Aorta (tissue), 5 donors: ENCODE measurements at regions not wholly inside any gene's neighbourhood (a gene's known extent, or its start where the extent isn't known, plus 50 kb on each side); places are given as distances from the start of the nearest gene placed in this dataset.

Experiments
- ATAC-seq: fragments of 200-7000 bp; cut with Tn5 transposase; one replicate; pipeline ENCODE4 v1.9.1; 2022; ENCODE audit warnings: moderate library complexity; ENCODE audit not compliant: low FRiP score
- DNase-seq, 2 donors: peaks; one replicate each; pipeline ENCODE4 v3.0.0-alpha.2; 2020
- H3K27ac ChIP-seq, 2 donors: one replicate each; pipeline ENCODE4 v1.5.1; 2013; ENCODE audit warnings: low read length in 2 of 2, mild to moderate bottlenecking in 2 of 2, moderate library complexity in 2 of 2, control low read depth in 1 of 2, inconsistent platforms in 1 of 2, low read depth in 1 of 2
- H3K27me3 ChIP-seq, 2 donors: one replicate each; pipeline ENCODE4 v1.6.1; 2013; ENCODE audit warnings: control low read depth in 1 of 2, low read length in 1 of 2, mild to moderate bottlenecking in 1 of 2, moderate library complexity in 1 of 2; ENCODE audit not compliant: insufficient read depth in 2 of 2, control insufficient read depth in 1 of 2
- H3K36me3 ChIP-seq, 2 donors: one replicate each; pipeline ENCODE4 v1.6.1; 2013; ENCODE audit warnings: control low read depth in 1 of 2, low read length in 1 of 2, mild to moderate bottlenecking in 1 of 2; ENCODE audit not compliant: insufficient read depth in 2 of 2, control insufficient read depth in 1 of 2
- H3K4me1 ChIP-seq, 2 donors: one replicate each; pipeline ENCODE4 v1.6.1; 2013; ENCODE audit warnings: low read length in 2 of 2, control low read depth in 1 of 2, mild to moderate bottlenecking in 1 of 2, moderate library complexity in 1 of 2; ENCODE audit not compliant: insufficient read depth in 2 of 2, control insufficient read depth in 1 of 2
- H3K4me3 ChIP-seq, 2 donors: one replicate each; pipeline ENCODE4 v1.5.1; 2013; ENCODE audit warnings: low read length in 2 of 2, control low read depth in 1 of 2, mild to moderate bottlenecking in 1 of 2
- H3K9me3 ChIP-seq: one replicate; pipeline ENCODE4 v1.6.1; 2013; ENCODE audit warnings: mild to moderate bottlenecking, low read length; ENCODE audit not compliant: control insufficient read depth
- WGBS, 2 donors: extraction: QIAGEN DNeasy Blood & Tissue Kit; methylation state at CpG; one replicate each; pipeline ENCODE4 v1.1.7; 2013; 5-methylcytosine and 5-hydroxymethylcytosine counted together
- intact Hi-C, 2 donors: fragments of 100-400 bp; cut with DNase I; formaldehyde crosslinking; loops; one replicate each; pipeline versions ENCODE4 v1.14.2 to v1.15.0; 2022
- donor health status: healthy with polysubstance abuse.
- donor health status: Bipolar disorder and iron deficiency.
- donor health status: DM: no; HTN: no; CAD: no.
- donor health status: DM: no; HTN: no; CAD: no.
- donor health status: DM: yes; HTN: yes; CAD: no.

- no peaks in the 10 kb centered on the region for H3K9me3 ChIP-seq
- no peak for ATAC-seq
- intact Hi-C loops: no loop called here
These were observed 247.5 kb upstream of the TSHZ3 start for GRCh38 chr19:31596751-31597150.

DNA sequence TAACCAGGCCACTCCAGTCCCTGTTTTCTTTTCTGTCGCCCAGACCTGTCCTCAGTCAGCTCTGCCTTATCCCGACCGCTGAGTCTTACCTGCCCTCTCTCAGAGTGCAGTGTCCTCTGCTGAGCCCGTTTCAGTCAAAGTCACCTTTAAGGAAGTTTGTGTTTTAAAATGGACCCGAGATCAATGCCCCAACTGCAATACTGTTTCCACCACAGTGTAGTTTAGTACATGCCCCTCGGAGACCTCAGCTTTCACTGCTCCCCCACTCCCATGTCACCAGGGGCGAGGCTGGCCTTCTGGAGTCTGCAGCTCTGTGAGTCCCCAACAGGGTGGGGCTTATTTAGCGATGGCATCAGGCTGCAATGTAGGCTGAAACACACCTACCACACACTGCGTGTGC, 248.4 kb upstream of the TSHZ3 start:
- Histone ChIP-seq H3K9me3 (no peaks in the 10 kb centered on the region), H3K4me1 (no peaks in the 10 kb centered on the region), H3K27ac (no peak overlapping the region), H3K4me3 (no peak overlapping the region), H3K27me3 (no peaks in the 10 kb centered on the region), H3K36me3 (no peaks in the 10 kb centered on the region)
- no peak for ATAC-seq
- DNase-seq: no peak
- intact Hi-C loops: no loop called here
- WGBS, 2 donors: 79 to 82% methylated on average over 9 of the region's 9 CpGs

More at GRCh38 chr19:31596751-31597150, 247.5 kb upstream of the TSHZ3 start:
- H3K4me1 ChIP-seq: no peaks in the 10 kb centered on the region
- no peak for DNase-seq
- no peak overlapping the region for H3K27ac ChIP-seq
- 87 to 88% methylated on average over 8 of the region's 8 CpGs for WGBS, 2 donors
- H3K27me3 ChIP-seq: no peaks in the 10 kb centered on the region
- no peak overlapping the region for H3K4me3 ChIP-seq
- no peaks in the 10 kb centered on the region for H3K36me3 ChIP-seq

DNA sequence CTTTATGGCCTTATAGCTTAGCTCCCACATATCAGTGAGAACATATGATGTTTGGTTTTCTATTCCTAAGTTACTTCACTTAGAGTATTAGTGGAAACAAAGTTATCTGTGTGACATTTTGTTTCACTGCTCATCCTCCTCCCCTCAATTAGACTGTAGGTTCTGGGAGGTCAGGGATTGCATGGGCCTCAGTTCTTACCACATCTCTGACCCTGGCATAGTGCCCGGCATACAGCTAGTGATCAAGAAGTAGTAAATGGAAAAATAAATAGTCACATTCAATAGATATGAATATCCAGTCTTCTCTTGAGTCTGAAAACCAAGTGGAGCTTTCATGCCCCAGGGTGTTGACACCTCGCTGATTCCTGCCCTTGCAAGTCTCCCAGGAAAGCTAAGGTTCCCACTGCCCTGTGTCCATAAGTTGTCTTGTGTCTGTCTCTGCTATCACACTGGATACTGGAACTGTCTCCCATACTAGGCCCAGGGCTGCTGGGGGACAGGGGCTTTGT, 249.5 kb upstream of the TSHZ3 start:
- Histone ChIP-seq H3K4me3 (no peak overlapping the region), H3K9me3 (no peaks in the 10 kb centered on the region), H3K4me1 (no peaks in the 10 kb centered on the region), H3K27me3 (no peaks in the 10 kb centered on the region), H3K36me3 (no peaks in the 10 kb centered on the region), H3K27ac (no peak overlapping the region)
- DNase-seq (no peak), ATAC-seq (no peak)
- intact Hi-C loops: no loop called here
- 84 to 86% methylated on average over 2 of the region's 2 CpGs for WGBS, 2 donors

- H3K4me1 ChIP-seq: no peaks in the 10 kb centered on the region
- no peak overlapping the region for H3K27ac ChIP-seq
- intact Hi-C loops: no loop called here
- H3K9me3 ChIP-seq: no peaks in the 10 kb centered on the region
- H3K27me3 ChIP-seq: no peaks in the 10 kb centered on the region
- 81 to 83% methylated on average over 11 of the region's 11 CpGs for WGBS, 2 donors
- H3K36me3 ChIP-seq: no peaks in the 10 kb centered on the region
- ATAC-seq (no peak), DNase-seq (no peak)
- H3K4me3 ChIP-seq: no peak overlapping the region
These were observed 251.6 kb upstream of the TSHZ3 start for GRCh38 chr19:31600731-31601295.

- WGBS, 2 donors: 83 to 85% methylated on average over 9 of the region's 9 CpGs
- Histone ChIP-seq H3K4me1 (no peaks in the 10 kb centered on the region), H3K9me3 (no peaks in the 10 kb centered on the region), H3K27me3 (no peaks in the 10 kb centered on the region), H3K36me3 (no peaks in the 10 kb centered on the region), H3K27ac (no peak overlapping the region), H3K4me3 (no peak overlapping the region)
- no peak for ATAC-seq
- no peak for DNase-seq
- intact Hi-C loops: no loop called here
These were observed 252.6 kb upstream of the TSHZ3 start for GRCh38 chr19:31601855-31602254.

DNA sequence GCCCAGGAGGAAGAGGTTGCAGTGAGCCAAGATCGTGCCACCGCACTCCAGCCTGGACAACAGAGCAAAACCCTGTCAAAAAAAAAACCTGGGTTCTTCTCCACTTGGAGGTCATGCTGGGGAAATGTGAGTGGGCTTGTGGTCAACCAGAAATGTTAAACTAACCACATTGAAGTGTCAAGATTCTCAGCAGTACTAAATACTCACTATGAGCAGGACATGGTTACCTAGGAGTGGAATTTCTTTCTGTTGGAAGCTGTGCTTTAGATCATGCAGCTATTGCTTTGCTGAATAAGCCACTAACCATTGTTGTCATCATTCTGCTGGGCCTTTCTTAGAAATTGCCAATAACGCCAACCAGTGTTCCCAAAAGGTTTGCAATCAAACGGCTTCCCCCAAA, 253.3 kb upstream of the TSHZ3 start:
- Histone ChIP-seq H3K9me3 (no peaks in the 10 kb centered on the region), H3K27me3 (no peaks in the 10 kb centered on the region), H3K4me3 (no peak overlapping the region), H3K27ac (no peak overlapping the region), H3K36me3 (no peaks in the 10 kb centered on the region), H3K4me1 (no peaks in the 10 kb centered on the region)
- 91 to 92% methylated on average over 4 of the region's 4 CpGs for WGBS, 2 donors
- ATAC-seq: no peak
- intact Hi-C loops: no loop called here
- DNase-seq: no peak

- intact Hi-C loops: no loop called here
- H3K27me3 ChIP-seq: no peaks in the 10 kb centered on the region
- no peak overlapping the region for H3K4me3 ChIP-seq
- no peaks in the 10 kb centered on the region for H3K4me1 ChIP-seq
- WGBS, 2 donors: 66 to 67% methylated on average over 10 of the region's 10 CpGs
- H3K9me3 ChIP-seq: no peaks in the 10 kb centered on the region
- DNase-seq (no peak), ATAC-seq (no peak)
- H3K36me3 ChIP-seq: no peaks in the 10 kb centered on the region
- no peak overlapping the region for H3K27ac ChIP-seq
These were observed 255.3 kb upstream of the TSHZ3 start for GRCh38 chr19:31604493-31605040.

DNA sequence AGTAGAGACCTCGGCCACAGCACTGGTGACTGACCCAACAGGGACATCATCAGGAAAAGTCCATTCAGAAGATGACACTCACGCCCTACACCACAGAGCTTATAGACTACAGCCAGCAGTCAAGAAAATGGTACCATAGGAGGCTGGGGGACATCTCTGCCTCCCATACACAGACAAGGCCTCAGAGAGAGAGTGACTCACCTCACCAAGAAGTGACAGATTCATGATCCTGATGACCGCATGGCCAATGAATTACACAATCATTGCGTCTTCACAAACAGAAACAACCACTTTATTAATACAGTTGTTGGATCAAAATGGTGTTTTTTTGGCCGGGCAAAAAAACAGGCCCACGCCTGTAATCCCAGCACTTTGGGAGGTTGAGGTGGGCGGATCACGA, 260.8 kb upstream of the TSHZ3 start:
- ATAC-seq (no peak), DNase-seq (no peak)
- no peak overlapping the region for H3K4me3 ChIP-seq
- intact Hi-C loops: no loop called here
- no peaks in the 10 kb centered on the region for H3K36me3 ChIP-seq
- H3K9me3 ChIP-seq: no peaks in the 10 kb centered on the region
- H3K27me3 ChIP-seq: no peaks in the 10 kb centered on the region
- 88 to 90% methylated on average over 8 of the region's 8 CpGs for WGBS, 2 donors
- H3K27ac ChIP-seq: no peak overlapping the region
- H3K4me1 ChIP-seq: no peaks in the 10 kb centered on the region

DNA sequence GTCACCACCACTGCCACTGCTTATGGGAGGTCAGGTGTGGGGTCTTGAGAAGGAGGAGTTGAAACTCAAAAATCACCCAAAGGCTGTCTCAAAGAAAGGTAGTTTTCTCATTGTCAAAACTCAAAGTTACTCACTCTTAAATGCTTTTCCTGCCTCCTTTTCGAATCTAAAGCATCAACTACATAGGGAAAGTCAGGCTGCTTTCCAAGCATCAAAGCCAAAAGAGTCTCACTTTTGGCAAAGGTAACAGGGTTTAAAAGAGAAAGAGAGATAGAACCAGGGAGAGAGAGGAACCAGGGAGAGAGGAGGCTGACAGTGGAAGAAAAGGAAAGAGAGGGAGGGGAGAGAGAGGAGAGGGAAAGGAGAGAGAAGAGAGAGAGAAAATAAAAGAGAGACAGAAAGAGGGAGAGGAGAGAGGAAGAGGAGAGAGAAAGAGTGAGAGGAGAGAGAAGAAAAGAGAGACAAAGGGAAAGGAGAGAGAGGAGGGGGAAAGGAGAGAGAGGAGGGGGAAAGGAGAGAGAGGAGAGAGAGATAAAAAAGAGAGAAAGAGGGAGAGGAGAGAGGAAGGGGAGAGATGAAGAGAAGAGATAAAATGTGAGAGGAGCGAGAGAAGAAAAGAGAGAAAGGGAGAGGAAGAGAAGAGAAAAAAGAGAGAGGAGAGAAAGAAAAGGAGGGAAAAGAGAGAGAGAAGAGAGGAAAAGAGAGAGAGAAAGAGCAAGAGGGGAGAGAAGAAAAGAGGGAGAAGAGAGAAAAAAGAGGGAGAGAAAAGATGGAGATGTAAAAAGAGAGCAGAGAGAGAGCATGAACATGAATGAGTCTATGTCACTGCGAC, 262.0 kb upstream of the TSHZ3 start:
- H3K9me3 ChIP-seq: no peaks in the 10 kb centered on the region
- ATAC-seq (no peak), DNase-seq (no peak)
- no peaks in the 10 kb centered on the region for H3K4me1 ChIP-seq
- intact Hi-C loops: no loop called here
- no peak overlapping the region for H3K4me3 ChIP-seq
- H3K27ac ChIP-seq: no peak overlapping the region
- no peaks in the 10 kb centered on the region for H3K36me3 ChIP-seq
- no peaks in the 10 kb centered on the region for H3K27me3 ChIP-seq
- WGBS, 2 donors: 78 to 85% methylated on average over 3 of the region's 3 CpGs
